Liver (tissue), 2 donors: ENCODE measurements at regions not wholly inside any gene's neighbourhood (a gene's known extent, or its start where the extent isn't known, plus 50 kb on each side); places are given as distances from the start of the nearest gene placed in this dataset.

Experiments
- TF ChIP-seq, protein P1 (sequence below): IDR thresholded peaks from 2 replicates; pipeline ENCODE4 v1.6.1; 2016; ENCODE audit warnings: antibody characterized with exemption
- TF ChIP-seq, protein P2 (sequence below): fragments of 150-350 bp; IDR thresholded peaks from 2 replicates; pipeline ENCODE4 v1.5.1; 2017; ENCODE audit warnings: improper control_type of control experiment, low read depth, low read length; ENCODE audit not compliant: missing input control
- donor health status: healthy.

DNA sequence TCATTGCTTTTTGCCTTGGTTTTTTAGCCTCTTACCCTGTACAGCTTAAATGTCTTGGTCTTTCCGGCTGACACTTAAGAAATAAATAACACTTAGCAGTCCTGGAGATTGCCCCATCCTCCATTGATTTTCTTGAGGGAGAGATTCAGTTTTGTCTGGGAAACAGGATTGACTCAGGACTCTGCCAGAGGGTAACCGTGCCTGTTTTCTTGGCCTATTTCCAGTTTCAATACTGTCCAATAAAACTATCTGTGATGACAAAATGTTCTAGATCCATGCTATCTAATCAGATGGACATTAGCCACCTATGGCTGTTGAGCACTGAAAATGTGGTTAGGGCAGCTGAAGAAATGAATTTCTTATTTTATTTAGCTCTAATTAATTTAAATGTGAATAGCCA, 216.1 kb downstream of the DUSP10 start:
- TF ChIP-seq, protein P1, sequence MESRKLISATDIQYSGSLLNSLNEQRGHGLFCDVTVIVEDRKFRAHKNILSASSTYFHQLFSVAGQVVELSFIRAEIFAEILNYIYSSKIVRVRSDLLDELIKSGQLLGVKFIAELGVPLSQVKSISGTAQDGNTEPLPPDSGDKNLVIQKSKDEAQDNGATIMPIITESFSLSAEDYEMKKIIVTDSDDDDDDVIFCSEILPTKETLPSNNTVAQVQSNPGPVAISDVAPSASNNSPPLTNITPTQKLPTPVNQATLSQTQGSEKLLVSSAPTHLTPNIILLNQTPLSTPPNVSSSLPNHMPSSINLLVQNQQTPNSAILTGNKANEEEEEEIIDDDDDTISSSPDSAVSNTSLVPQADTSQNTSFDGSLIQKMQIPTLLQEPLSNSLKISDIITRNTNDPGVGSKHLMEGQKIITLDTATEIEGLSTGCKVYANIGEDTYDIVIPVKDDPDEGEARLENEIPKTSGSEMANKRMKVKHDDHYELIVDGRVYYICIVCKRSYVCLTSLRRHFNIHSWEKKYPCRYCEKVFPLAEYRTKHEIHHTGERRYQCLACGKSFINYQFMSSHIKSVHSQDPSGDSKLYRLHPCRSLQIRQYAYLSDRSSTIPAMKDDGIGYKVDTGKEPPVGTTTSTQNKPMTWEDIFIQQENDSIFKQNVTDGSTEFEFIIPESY, result no peak
- TF ChIP-seq, protein P2, sequence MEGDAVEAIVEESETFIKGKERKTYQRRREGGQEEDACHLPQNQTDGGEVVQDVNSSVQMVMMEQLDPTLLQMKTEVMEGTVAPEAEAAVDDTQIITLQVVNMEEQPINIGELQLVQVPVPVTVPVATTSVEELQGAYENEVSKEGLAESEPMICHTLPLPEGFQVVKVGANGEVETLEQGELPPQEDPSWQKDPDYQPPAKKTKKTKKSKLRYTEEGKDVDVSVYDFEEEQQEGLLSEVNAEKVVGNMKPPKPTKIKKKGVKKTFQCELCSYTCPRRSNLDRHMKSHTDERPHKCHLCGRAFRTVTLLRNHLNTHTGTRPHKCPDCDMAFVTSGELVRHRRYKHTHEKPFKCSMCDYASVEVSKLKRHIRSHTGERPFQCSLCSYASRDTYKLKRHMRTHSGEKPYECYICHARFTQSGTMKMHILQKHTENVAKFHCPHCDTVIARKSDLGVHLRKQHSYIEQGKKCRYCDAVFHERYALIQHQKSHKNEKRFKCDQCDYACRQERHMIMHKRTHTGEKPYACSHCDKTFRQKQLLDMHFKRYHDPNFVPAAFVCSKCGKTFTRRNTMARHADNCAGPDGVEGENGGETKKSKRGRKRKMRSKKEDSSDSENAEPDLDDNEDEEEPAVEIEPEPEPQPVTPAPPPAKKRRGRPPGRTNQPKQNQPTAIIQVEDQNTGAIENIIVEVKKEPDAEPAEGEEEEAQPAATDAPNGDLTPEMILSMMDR, result no peak
